Calu3 (cell line): ENCODE measurements at regions not wholly inside any gene's neighbourhood (a gene's known extent, or its start where the extent isn't known, plus 50 kb on each side); places are given as distances from the start of the nearest gene placed in this dataset.

Experiments used
- BruUV-seq: library from RNA; stranded (reverse); fragments of 400-500 nt; replicated peaks from 2 replicates; lab custom pipeline; 2021; lab: Mats Ljungman, UMichigan
- CTCF ChIA-PET: fragments of 300-600 bp; sonication (Branson Sonifier 250); formaldehyde crosslinking; loops from one replicate; lab custom pipeline; 2022; ENCODE audit warnings: antibody characterized with exemption; lab: Charles Lee
- DNase-seq: peaks from one replicate; pipeline ENCODE4 v3.0.0; 2022
- H3K27ac Mint-ChIP-seq: one replicate; pipeline ENCODE4 v1.8.0; 2022; ENCODE audit warnings: mixed read lengths; ENCODE audit not compliant: unreplicated experiment
- H3K27me3 Mint-ChIP-seq: one replicate; pipeline ENCODE4 v1.8.0; 2022; ENCODE audit warnings: mixed read lengths; ENCODE audit not compliant: unreplicated experiment
- H3K36me3 Mint-ChIP-seq: one replicate; pipeline ENCODE4 v1.8.0; 2022; ENCODE audit warnings: mild to moderate bottlenecking, moderate library complexity, mixed read lengths; ENCODE audit not compliant: insufficient read depth, unreplicated experiment
- H3K4me1 Mint-ChIP-seq: one replicate; pipeline ENCODE4 v1.8.0; 2022; ENCODE audit warnings: mild to moderate bottlenecking, low read depth, mixed read lengths; ENCODE audit not compliant: unreplicated experiment
- H3K4me3 Mint-ChIP-seq: one replicate; pipeline ENCODE4 v1.8.0; 2022; ENCODE audit warnings: mild to moderate bottlenecking, low read depth, moderate library complexity, mixed read lengths; ENCODE audit not compliant: unreplicated experiment
- H3K9me3 Mint-ChIP-seq: one replicate; pipeline ENCODE4 v1.8.0; 2022; ENCODE audit warnings: low read depth, mixed read lengths; ENCODE audit not compliant: unreplicated experiment
- CTCF ChIP-seq: fragments of 200-600 bp; IDR thresholded peaks from one replicate; pipeline ENCODE4 v1.8.0; 2022; ENCODE audit warnings: antibody characterized with exemption; ENCODE audit not compliant: unreplicated experiment
- intact Hi-C: fragments of 100-400 bp; cut with micrococcal nuclease; formaldehyde crosslinking; loops from one replicate; pipeline ENCODE4 v1.10.0; 2022; ENCODE audit not compliant: unreplicated experiment

- H3K9me3 Mint-ChIP-seq: no peaks in the 10 kb centered on the region
- TF ChIP-seq CTCF: no peak
- peaks cover 9% of the 10 kb centered on the region for H3K4me1 Mint-ChIP-seq
- BruUV-seq: no TSS peak
- no peak overlapping the region for H3K27ac Mint-ChIP-seq
- no peak overlapping the region for H3K4me3 Mint-ChIP-seq
- DNase-seq: no peak
- H3K36me3 Mint-ChIP-seq: no peaks in the 10 kb centered on the region
- no peaks in the 10 kb centered on the region for H3K27me3 Mint-ChIP-seq
- intact Hi-C loops: no loop called here
- CTCF ChIA-PET: no interaction called here
Measured at GRCh38 chr9:73064315-73064714, 87.3 kb upstream of the ANXA1 start.

- Mint-ChIP-seq H3K4me1 (peaks cover 9% of the 10 kb centered on the region), H3K9me3 (no peaks in the 10 kb centered on the region), H3K4me3 (no peak overlapping the region), H3K27me3 (no peaks in the 10 kb centered on the region), H3K36me3 (no peaks in the 10 kb centered on the region), H3K27ac (no peak overlapping the region)
- intact Hi-C loops: no loop called here
- CTCF ChIA-PET: interaction anchor here (1.2 kb wide), 1 partner anchor 17 kb away, joined by 3 read pairs; no protein-coding TSS in a partner anchor
- no TSS peak for BruUV-seq
- TF ChIP-seq CTCF: no peak
- DNase-seq: no peak
Measured at GRCh38 chr9:73061146-73061545, 90.5 kb upstream of the ANXA1 start.

- H3K27ac Mint-ChIP-seq: no peak overlapping the region
- BruUV-seq: no TSS peak
- H3K4me1 Mint-ChIP-seq: peaks cover 9% of the 10 kb centered on the region
- CTCF ChIA-PET: no interaction called here
- H3K27me3 Mint-ChIP-seq: no peaks in the 10 kb centered on the region
- no peak overlapping the region for H3K4me3 Mint-ChIP-seq
- H3K36me3 Mint-ChIP-seq: no peaks in the 10 kb centered on the region
- intact Hi-C loops: no loop called here
- no peak for TF ChIP-seq CTCF
- no peaks in the 10 kb centered on the region for H3K9me3 Mint-ChIP-seq
- DNase-seq: no peak
Measured at GRCh38 chr9:73059247-73059646, 92.4 kb upstream of the ANXA1 start.

GRCh38 chr9:73056245-73056644, 95.4 kb upstream of the ANXA1 start:
- H3K27ac Mint-ChIP-seq: no peak overlapping the region
- DNase-seq: no peak
- H3K9me3 Mint-ChIP-seq: no peaks in the 10 kb centered on the region
- H3K4me3 Mint-ChIP-seq: no peak overlapping the region
- intact Hi-C loops: no loop called here
- peaks cover 9% of the 10 kb centered on the region for H3K4me1 Mint-ChIP-seq
- BruUV-seq: no TSS peak
- no peaks in the 10 kb centered on the region for H3K36me3 Mint-ChIP-seq
- CTCF ChIA-PET: no interaction called here
- H3K27me3 Mint-ChIP-seq: no peaks in the 10 kb centered on the region
- TF ChIP-seq CTCF: no peak
